BE2C (cell line): ENCODE measurements at regions not wholly inside any gene's neighbourhood (a gene's known extent, or its start where the extent isn't known, plus 50 kb on each side); places are given as distances from the start of the nearest gene placed in this dataset.

ENCODE experiments used
- DNase-seq: peaks from one replicate; pipeline ENCODE4 v3.0.0-alpha.2; 2020
- H3K27me3 ChIP-seq: fragments of 250-450 bp; sonication (Bioruptor Pico); 2 replicates; pipeline ENCODE4 v1.5.1; 2020; ENCODE audit warnings: mild to moderate bottlenecking
- H3K36me3 ChIP-seq: fragments of 250-450 bp; sonication (Bioruptor Pico); 2 replicates; pipeline ENCODE4 v1.5.1; 2020; ENCODE audit warnings: mild to moderate bottlenecking
- H3K4me1 ChIP-seq: fragments of 250-450 bp; sonication (Bioruptor Pico); 2 replicates; pipeline ENCODE4 v1.5.1; 2020
- H3K4me3 ChIP-seq: 2 replicates; pipeline ENCODE4 v1.5.1; 2011; ENCODE audit warnings: low read depth, low read length
- H3K9me3 ChIP-seq: fragments of 250-450 bp; sonication (Bioruptor Pico); 2 replicates; pipeline ENCODE4 v1.5.1; 2020
- TF ChIP-seq, protein P1 (sequence below): IDR thresholded peaks from 2 replicates; pipeline ENCODE4 v1.5.1; 2012; ENCODE audit warnings: mild to moderate bottlenecking, low read depth, low read length

GRCh38 chr4:53645108-53645507 is 53.8 kb upstream of the LNX1 start:
- DNase-seq: no peak
- no peaks in the 10 kb centered on the region for H3K27me3 ChIP-seq
- TF ChIP-seq, protein P1, sequence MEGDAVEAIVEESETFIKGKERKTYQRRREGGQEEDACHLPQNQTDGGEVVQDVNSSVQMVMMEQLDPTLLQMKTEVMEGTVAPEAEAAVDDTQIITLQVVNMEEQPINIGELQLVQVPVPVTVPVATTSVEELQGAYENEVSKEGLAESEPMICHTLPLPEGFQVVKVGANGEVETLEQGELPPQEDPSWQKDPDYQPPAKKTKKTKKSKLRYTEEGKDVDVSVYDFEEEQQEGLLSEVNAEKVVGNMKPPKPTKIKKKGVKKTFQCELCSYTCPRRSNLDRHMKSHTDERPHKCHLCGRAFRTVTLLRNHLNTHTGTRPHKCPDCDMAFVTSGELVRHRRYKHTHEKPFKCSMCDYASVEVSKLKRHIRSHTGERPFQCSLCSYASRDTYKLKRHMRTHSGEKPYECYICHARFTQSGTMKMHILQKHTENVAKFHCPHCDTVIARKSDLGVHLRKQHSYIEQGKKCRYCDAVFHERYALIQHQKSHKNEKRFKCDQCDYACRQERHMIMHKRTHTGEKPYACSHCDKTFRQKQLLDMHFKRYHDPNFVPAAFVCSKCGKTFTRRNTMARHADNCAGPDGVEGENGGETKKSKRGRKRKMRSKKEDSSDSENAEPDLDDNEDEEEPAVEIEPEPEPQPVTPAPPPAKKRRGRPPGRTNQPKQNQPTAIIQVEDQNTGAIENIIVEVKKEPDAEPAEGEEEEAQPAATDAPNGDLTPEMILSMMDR: no peak
- no peaks in the 10 kb centered on the region for H3K36me3 ChIP-seq
- H3K4me3 ChIP-seq: no peak overlapping the region
- H3K4me1 ChIP-seq: no peaks in the 10 kb centered on the region
- H3K9me3 ChIP-seq: no peaks in the 10 kb centered on the region

GRCh38 chr4:53644607-53645006 is 53.3 kb upstream of the LNX1 start:
- Histone ChIP-seq H3K4me1 (no peaks in the 10 kb centered on the region), H3K9me3 (no peaks in the 10 kb centered on the region), H3K36me3 (no peaks in the 10 kb centered on the region), H3K27me3 (no peaks in the 10 kb centered on the region), H3K4me3 (no peak overlapping the region)
- TF ChIP-seq, protein P1: no peak
- DNase-seq: no peak
